ENCODE measurements at regions not wholly inside any gene's neighbourhood (a gene's known extent, or its start where the extent isn't known, plus 50 kb on each side); places are given as distances from the start of the nearest gene placed in this dataset.

- Histone ChIP-seq H3K27ac (no peak overlapping the region), H3K4me3 (no peak overlapping the region), H3K27me3 (no peaks in the 10 kb centered on the region), H3K4me1 (no peaks in the 10 kb centered on the region), H3K9me3 (no peaks in the 10 kb centered on the region), H3K36me3 (no peaks in the 10 kb centered on the region)
- TF ChIP-seq CTCF (IDR thresholded peaks at IDR 0.05), result no peak
- intact Hi-C loops (cut with DNase I; ENCODE audit: low total_unique reads), result no loop called here
- DNase-seq, result no peak
Observed at GRCh38 chr4:63708661-63709060, 700.6 kb downstream of the TECRL start.

- TF ChIP-seq CTCF (IDR thresholded peaks at IDR 0.05), result no peak
- no peak overlapping the region for H3K4me3 ChIP-seq
- intact Hi-C loops (cut with DNase I; ENCODE audit: low total_unique reads), result no loop called here
- no peak for DNase-seq
- no peaks in the 10 kb centered on the region for H3K36me3 ChIP-seq
- H3K27ac ChIP-seq, result no peak overlapping the region
- no peaks in the 10 kb centered on the region for H3K9me3 ChIP-seq
- H3K4me1 ChIP-seq, result no peaks in the 10 kb centered on the region
- no peaks in the 10 kb centered on the region for H3K27me3 ChIP-seq
Observed at GRCh38 chr4:63700569-63700968, 708.7 kb downstream of the TECRL start.

- no peak for DNase-seq
- Histone ChIP-seq H3K4me3 (no peak overlapping the region), H3K36me3 (no peaks in the 10 kb centered on the region), H3K9me3 (peaks cover 0 to 2% (median 0%) of the 10 kb centered on the region in 3 donors), H3K4me1 (no peaks in the 10 kb centered on the region), H3K27me3 (no peaks in the 10 kb centered on the region), H3K27ac (no peak overlapping the region)
- intact Hi-C loops (cut with DNase I; ENCODE audit: low total_unique reads), result no loop called here
- TF ChIP-seq CTCF (IDR thresholded peaks at IDR 0.05), result no peak
Observed at GRCh38 chr4:63693321-63693720, 715.9 kb downstream of the TECRL start.

- intact Hi-C loops (cut with DNase I; ENCODE audit: low total_unique reads), result no loop called here
- no peak for DNase-seq
- H3K4me1 ChIP-seq, result no peaks in the 10 kb centered on the region
- H3K9me3 ChIP-seq, result no peaks in the 10 kb centered on the region
- no peak overlapping the region for H3K4me3 ChIP-seq
- no peak for TF ChIP-seq CTCF (IDR thresholded peaks at IDR 0.05)
- no peaks in the 10 kb centered on the region for H3K27me3 ChIP-seq
- no peak overlapping the region for H3K27ac ChIP-seq
- no peaks in the 10 kb centered on the region for H3K36me3 ChIP-seq
Observed at GRCh38 chr4:63678358-63678931, 730.8 kb downstream of the TECRL start.

GRCh38 chr4:63670735-63671134, 738.5 kb downstream of the TECRL start:
- TF ChIP-seq CTCF (IDR thresholded peaks at IDR 0.05), result no peak
- Histone ChIP-seq H3K4me3 (no peak overlapping the region), H3K4me1 (no peaks in the 10 kb centered on the region), H3K27me3 (no peaks in the 10 kb centered on the region), H3K9me3 (no peaks in the 10 kb centered on the region), H3K27ac (no peak overlapping the region), H3K36me3 (no peaks in the 10 kb centered on the region)
- no peak for DNase-seq
- intact Hi-C loops (cut with DNase I; ENCODE audit: low total_unique reads), result no loop called here

GRCh38 chr4:63663870-63664269, 745.4 kb downstream of the TECRL start:
- DNase-seq, result no peak
- Histone ChIP-seq H3K9me3 (no peaks in the 10 kb centered on the region), H3K27ac (no peak overlapping the region), H3K27me3 (no peaks in the 10 kb centered on the region), H3K4me1 (no peaks in the 10 kb centered on the region), H3K36me3 (no peaks in the 10 kb centered on the region), H3K4me3 (no peak overlapping the region)
- intact Hi-C loops (cut with DNase I; ENCODE audit: low total_unique reads), result no loop called here
- TF ChIP-seq CTCF (IDR thresholded peaks at IDR 0.05), result no peak

All from tibial artery (tissue), 4 donors.